Neural crest cell (in vitro differentiated cells): ENCODE measurements at regions not wholly inside any gene's neighbourhood (a gene's known extent, or its start where the extent isn't known, plus 50 kb on each side); places are given as distances from the start of the nearest gene placed in this dataset.
A peak's percentile ranks its signal among the peaks of the same experiment; 100 is the strongest.

ENCODE experiments used
- DNase-seq: peaks from one replicate; pipeline ENCODE4 v3.0.0; 2021; ENCODE audit warnings: low read depth, mixed read lengths, low spot score
- H3K27ac Mint-ChIP-seq: one replicate; pipeline ENCODE4 v1.8.0; 2021; ENCODE audit warnings: mild to moderate bottlenecking, mixed read lengths; ENCODE audit not compliant: unreplicated experiment
- H3K27me3 Mint-ChIP-seq: 2 replicates; pipeline ENCODE4 v1.8.0; 2021; ENCODE audit warnings: low read depth, mild to moderate bottlenecking, mixed read lengths
- H3K36me3 Mint-ChIP-seq: 2 replicates; pipeline ENCODE4 v1.8.0; 2021; ENCODE audit warnings: low read depth, mild to moderate bottlenecking, mixed read lengths
- H3K4me1 Mint-ChIP-seq: 2 replicates; pipeline ENCODE4 v1.8.0; 2021; ENCODE audit warnings: mixed read lengths
- H3K4me3 Mint-ChIP-seq: one replicate; pipeline ENCODE4 v1.8.0; 2021; ENCODE audit warnings: mild to moderate bottlenecking, mixed read lengths
- H3K9me3 Mint-ChIP-seq: 2 replicates; pipeline ENCODE4 v1.8.0; 2021; ENCODE audit warnings: mixed read lengths
- TF ChIP-seq, protein P1 (sequence below): fragments of 200-600 bp; sonication (generic); conservative IDR thresholded peaks from 2 replicates; pipeline ENCODE4 v1.5.0; 2021; ENCODE audit warnings: antibody characterized with exemption, mild to moderate bottlenecking

DNA sequence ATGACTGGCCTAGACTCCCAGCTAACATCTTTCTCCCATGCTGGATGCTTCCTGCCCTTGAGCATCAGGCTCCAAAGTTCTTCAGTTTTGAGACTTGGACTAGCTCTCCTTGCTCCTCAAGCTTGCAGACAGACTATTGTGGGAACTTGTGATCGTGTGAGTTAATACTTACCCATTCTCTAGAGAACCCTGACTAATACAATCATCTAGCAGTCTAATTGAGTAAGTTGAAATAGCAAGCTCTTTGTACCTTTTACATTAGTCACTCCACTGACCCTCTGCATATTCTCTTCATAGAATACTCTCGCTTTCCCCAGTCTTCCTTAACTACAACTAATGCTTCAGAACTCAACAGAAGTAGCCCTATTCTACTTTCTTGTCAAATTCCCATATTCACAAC is 434.6 kb upstream of the NXPH2 start:
- Mint-ChIP-seq H3K4me1 (no peaks in the 10 kb centered on the region), H3K9me3 (no peaks in the 10 kb centered on the region), H3K36me3 (no peaks in the 10 kb centered on the region), H3K4me3 (no peak overlapping the region), H3K27ac (no peak overlapping the region), H3K27me3 (no peaks in the 10 kb centered on the region)
- TF ChIP-seq, protein P1, sequence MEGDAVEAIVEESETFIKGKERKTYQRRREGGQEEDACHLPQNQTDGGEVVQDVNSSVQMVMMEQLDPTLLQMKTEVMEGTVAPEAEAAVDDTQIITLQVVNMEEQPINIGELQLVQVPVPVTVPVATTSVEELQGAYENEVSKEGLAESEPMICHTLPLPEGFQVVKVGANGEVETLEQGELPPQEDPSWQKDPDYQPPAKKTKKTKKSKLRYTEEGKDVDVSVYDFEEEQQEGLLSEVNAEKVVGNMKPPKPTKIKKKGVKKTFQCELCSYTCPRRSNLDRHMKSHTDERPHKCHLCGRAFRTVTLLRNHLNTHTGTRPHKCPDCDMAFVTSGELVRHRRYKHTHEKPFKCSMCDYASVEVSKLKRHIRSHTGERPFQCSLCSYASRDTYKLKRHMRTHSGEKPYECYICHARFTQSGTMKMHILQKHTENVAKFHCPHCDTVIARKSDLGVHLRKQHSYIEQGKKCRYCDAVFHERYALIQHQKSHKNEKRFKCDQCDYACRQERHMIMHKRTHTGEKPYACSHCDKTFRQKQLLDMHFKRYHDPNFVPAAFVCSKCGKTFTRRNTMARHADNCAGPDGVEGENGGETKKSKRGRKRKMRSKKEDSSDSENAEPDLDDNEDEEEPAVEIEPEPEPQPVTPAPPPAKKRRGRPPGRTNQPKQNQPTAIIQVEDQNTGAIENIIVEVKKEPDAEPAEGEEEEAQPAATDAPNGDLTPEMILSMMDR, result no peak
- no peak for DNase-seq

- H3K36me3 Mint-ChIP-seq, result no peaks in the 10 kb centered on the region
- no peaks in the 10 kb centered on the region for H3K9me3 Mint-ChIP-seq
- H3K27me3 Mint-ChIP-seq, result no peaks in the 10 kb centered on the region
- H3K27ac Mint-ChIP-seq, result no peak overlapping the region
- DNase-seq, result no peak
- no peak overlapping the region for H3K4me3 Mint-ChIP-seq
- TF ChIP-seq, protein P1, result no peak
- peaks cover 5% of the 10 kb centered on the region for H3K4me1 Mint-ChIP-seq
Measured at GRCh38 chr2:139209586-139209985, 429.4 kb upstream of the NXPH2 start.

DNA sequence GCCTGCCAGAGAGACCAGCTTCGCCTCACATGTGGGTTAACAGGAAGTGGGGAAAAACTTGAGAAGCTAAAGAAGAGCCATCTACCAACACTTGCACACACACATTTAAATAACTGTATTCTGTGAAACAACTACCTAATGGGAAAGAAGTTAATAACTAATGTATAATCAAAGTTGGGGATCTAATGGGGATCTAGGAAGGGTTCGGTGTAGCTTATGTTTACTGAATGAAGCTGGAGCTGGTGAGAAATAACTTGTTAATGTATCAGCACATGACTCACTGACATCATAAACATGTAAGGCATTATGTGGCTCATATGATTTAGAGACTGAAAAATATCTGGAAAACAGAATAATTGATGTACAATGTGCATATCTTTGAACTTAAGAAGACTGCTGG is 421.3 kb upstream of the NXPH2 start:
- H3K4me1 Mint-ChIP-seq, result peaks cover 6% of the 10 kb centered on the region
- TF ChIP-seq, protein P1, result no peak
- no peaks in the 10 kb centered on the region for H3K36me3 Mint-ChIP-seq
- no peak overlapping the region for H3K27ac Mint-ChIP-seq
- H3K9me3 Mint-ChIP-seq, result peaks cover 2% of the 10 kb centered on the region
- no peaks in the 10 kb centered on the region for H3K27me3 Mint-ChIP-seq
- H3K4me3 Mint-ChIP-seq, result no peak overlapping the region
- DNase-seq, result no peak

GRCh38 chr2:139196754-139197153 is 416.6 kb upstream of the NXPH2 start:
- Mint-ChIP-seq H3K27me3 (no peaks in the 10 kb centered on the region), H3K27ac (no peak overlapping the region), H3K4me3 (no peak overlapping the region), H3K9me3 (peaks cover 2% of the 10 kb centered on the region), H3K36me3 (no peaks in the 10 kb centered on the region), H3K4me1 (no peaks in the 10 kb centered on the region)
- DNase-seq, result no peak
- TF ChIP-seq, protein P1, result peak; percentile 32

DNA sequence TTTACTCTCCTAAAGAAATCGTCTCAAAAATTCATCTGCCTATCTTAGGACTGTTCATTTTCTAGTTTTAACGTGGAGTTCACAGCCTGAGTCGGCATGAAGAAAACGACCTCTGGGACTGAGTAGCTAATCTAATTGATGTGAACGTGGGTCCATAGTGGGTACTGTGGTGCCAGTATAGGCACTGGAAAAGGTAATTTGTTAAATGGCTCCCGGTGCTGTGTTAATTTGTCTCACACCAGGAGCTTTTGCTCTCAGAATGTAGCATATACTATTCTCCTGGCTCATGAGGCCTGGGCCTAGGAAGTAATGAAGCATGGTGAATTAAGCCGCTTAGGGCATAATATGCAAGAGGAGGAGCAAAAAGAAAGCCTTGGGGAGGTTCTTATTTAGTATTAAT is 414.4 kb upstream of the NXPH2 start:
- Mint-ChIP-seq H3K27me3 (no peaks in the 10 kb centered on the region), H3K27ac (no peak overlapping the region), H3K4me3 (no peak overlapping the region), H3K4me1 (no peaks in the 10 kb centered on the region), H3K9me3 (no peaks in the 10 kb centered on the region), H3K36me3 (no peaks in the 10 kb centered on the region)
- TF ChIP-seq, protein P1, result no peak
- DNase-seq, result no peak

DNA sequence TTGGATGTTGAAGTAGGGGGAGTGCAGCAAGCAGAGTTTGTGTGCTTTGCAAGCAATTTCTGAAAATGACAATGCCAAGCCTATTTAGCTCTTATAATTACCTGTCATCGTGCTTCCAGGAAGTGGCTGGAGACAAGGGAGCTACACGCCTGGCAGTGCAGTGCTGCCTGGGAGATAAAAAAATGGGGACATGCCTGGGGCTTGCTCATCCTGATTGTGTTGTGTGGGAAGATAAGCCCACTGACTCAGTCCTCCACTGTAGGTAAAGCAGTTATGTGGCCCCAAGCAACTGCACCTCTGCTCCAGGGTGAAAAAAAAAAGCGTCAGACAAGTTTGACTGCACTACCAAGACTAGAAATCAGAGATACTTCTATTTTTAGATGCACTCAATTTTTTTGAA is 396.9 kb upstream of the NXPH2 start:
- Mint-ChIP-seq H3K4me1 (peaks cover 9% of the 10 kb centered on the region), H3K36me3 (no peaks in the 10 kb centered on the region), H3K27ac (no peak overlapping the region), H3K9me3 (peaks cover 2% of the 10 kb centered on the region), H3K27me3 (no peaks in the 10 kb centered on the region), H3K4me3 (no peak overlapping the region)
- TF ChIP-seq, protein P1, result no peak
- DNase-seq, result no peak
